ENCODE measurements at regions not wholly inside any gene's neighbourhood (a gene's known extent, or its start where the extent isn't known, plus 50 kb on each side); places are given as distances from the start of the nearest gene placed in this dataset.

DNA sequence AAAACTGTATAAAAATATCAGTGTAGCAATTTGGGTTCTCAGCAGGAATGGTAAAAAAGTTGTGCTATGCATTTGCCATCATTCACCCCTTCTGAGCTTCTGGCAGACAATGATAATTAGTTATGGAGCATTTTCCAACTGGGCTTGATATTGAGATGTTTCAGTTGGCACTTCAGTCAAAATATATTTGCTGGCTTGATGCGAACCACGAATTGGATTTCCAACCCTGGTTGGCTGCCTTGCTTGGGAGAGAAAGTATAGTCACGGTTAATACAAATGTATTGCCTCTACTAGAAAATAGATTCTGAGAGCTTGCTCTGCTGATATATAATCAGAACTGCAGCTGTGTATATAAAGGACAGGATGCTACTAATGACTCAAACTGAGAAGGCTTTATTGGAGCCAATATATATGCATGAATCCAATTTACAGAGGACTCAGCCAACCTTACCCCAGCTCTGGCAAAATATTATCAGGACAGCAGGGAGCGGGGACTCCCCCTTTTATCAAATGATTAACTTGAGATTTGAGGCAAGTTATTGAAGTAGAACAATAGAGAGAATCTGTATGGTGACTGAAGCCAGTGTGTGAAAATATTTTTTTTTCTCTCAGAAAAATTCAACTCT is 219.8 kb upstream of the SMIM30 start:
- TF ChIP-seq, protein P1, sequence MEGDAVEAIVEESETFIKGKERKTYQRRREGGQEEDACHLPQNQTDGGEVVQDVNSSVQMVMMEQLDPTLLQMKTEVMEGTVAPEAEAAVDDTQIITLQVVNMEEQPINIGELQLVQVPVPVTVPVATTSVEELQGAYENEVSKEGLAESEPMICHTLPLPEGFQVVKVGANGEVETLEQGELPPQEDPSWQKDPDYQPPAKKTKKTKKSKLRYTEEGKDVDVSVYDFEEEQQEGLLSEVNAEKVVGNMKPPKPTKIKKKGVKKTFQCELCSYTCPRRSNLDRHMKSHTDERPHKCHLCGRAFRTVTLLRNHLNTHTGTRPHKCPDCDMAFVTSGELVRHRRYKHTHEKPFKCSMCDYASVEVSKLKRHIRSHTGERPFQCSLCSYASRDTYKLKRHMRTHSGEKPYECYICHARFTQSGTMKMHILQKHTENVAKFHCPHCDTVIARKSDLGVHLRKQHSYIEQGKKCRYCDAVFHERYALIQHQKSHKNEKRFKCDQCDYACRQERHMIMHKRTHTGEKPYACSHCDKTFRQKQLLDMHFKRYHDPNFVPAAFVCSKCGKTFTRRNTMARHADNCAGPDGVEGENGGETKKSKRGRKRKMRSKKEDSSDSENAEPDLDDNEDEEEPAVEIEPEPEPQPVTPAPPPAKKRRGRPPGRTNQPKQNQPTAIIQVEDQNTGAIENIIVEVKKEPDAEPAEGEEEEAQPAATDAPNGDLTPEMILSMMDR (IDR thresholded peaks at IDR 0.05) = no peak
- no peak for TF ChIP-seq POLR2A (IDR thresholded peaks at IDR 0.05)
- TF ChIP-seq EP300 (IDR thresholded peaks at IDR 0.05) = no peak

Measured in suprapubic skin (tissue), 3 donors.